ENCODE measurements at regions not wholly inside any gene's neighbourhood (a gene's known extent, or its start where the extent isn't known, plus 50 kb on each side); places are given as distances from the start of the nearest gene placed in this dataset.

DNA sequence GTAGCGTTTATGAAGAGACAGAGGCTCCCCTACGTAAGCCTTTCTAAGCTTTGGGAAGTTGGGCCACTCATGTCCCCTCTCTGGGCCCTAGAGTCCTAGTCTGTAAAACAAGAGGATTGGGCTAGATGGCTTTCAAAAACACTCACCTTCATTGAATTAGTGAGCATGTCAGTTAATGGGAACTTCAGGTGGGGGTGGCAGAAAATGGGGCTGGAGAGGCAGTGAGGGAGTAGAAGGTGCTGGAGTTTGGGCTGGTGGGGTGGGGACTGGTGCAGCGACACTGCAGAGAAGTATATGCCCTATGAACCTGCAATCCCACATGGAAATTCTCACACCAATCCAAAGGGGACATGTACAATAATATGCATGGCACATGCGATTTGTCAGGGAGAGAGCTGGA, 182.7 kb downstream of the C1orf94 start:
- TF ChIP-seq ZNF8 (CRISPR knock-in tag; IDR thresholded peaks at IDR 0.05) (no peak), ZNF565 (CRISPR knock-in tag; conservative IDR thresholded peaks at IDR 0.05; ENCODE audit: low read depth) (no peak), ZFP3 (CRISPR knock-in tag; IDR thresholded peaks at IDR 0.05) (no peak)
- TF ChIP-seq, protein P1, sequence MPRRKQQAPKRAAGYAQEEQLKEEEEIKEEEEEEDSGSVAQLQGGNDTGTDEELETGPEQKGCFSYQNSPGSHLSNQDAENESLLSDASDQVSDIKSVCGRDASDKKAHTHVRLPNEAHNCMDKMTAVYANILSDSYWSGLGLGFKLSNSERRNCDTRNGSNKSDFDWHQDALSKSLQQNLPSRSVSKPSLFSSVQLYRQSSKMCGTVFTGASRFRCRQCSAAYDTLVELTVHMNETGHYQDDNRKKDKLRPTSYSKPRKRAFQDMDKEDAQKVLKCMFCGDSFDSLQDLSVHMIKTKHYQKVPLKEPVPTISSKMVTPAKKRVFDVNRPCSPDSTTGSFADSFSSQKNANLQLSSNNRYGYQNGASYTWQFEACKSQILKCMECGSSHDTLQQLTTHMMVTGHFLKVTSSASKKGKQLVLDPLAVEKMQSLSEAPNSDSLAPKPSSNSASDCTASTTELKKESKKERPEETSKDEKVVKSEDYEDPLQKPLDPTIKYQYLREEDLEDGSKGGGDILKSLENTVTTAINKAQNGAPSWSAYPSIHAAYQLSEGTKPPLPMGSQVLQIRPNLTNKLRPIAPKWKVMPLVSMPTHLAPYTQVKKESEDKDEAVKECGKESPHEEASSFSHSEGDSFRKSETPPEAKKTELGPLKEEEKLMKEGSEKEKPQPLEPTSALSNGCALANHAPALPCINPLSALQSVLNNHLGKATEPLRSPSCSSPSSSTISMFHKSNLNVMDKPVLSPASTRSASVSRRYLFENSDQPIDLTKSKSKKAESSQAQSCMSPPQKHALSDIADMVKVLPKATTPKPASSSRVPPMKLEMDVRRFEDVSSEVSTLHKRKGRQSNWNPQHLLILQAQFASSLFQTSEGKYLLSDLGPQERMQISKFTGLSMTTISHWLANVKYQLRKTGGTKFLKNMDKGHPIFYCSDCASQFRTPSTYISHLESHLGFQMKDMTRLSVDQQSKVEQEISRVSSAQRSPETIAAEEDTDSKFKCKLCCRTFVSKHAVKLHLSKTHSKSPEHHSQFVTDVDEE (CRISPR knock-in tag; IDR thresholded peaks at IDR 0.05), result no peak
- TF ChIP-seq, protein P2, sequence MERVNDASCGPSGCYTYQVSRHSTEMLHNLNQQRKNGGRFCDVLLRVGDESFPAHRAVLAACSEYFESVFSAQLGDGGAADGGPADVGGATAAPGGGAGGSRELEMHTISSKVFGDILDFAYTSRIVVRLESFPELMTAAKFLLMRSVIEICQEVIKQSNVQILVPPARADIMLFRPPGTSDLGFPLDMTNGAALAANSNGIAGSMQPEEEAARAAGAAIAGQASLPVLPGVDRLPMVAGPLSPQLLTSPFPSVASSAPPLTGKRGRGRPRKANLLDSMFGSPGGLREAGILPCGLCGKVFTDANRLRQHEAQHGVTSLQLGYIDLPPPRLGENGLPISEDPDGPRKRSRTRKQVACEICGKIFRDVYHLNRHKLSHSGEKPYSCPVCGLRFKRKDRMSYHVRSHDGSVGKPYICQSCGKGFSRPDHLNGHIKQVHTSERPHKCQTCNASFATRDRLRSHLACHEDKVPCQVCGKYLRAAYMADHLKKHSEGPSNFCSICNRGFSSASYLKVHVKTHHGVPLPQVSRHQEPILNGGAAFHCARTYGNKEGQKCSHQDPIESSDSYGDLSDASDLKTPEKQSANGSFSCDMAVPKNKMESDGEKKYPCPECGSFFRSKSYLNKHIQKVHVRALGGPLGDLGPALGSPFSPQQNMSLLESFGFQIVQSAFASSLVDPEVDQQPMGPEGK (CRISPR knock-in tag; IDR thresholded peaks at IDR 0.05; ENCODE audit: borderline replicate concordance), result no peak
- TF ChIP-seq, protein P3, sequence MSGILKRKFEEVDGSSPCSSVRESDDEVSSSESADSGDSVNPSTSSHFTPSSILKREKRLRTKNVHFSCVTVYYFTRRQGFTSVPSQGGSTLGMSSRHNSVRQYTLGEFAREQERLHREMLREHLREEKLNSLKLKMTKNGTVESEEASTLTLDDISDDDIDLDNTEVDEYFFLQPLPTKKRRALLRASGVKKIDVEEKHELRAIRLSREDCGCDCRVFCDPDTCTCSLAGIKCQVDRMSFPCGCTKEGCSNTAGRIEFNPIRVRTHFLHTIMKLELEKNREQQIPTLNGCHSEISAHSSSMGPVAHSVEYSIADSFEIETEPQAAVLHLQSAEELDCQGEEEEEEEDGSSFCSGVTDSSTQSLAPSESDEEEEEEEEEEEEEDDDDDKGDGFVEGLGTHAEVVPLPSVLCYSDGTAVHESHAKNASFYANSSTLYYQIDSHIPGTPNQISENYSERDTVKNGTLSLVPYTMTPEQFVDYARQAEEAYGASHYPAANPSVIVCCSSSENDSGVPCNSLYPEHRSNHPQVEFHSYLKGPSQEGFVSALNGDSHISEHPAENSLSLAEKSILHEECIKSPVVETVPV (CRISPR knock-in tag; IDR thresholded peaks at IDR 0.05), result no peak
